DMS53 (cell line): ENCODE measurements at regions not wholly inside any gene's neighbourhood (a gene's known extent, or its start where the extent isn't known, plus 50 kb on each side); places are given as distances from the start of the nearest gene placed in this dataset.
"Not testable (repeated sequence)": the region's sequence is repeated elsewhere in the genome, so short reads cannot be mapped to it uniquely, and the experiment has no call there.

Experiments used
- DNase-seq: peaks from one replicate; lab custom pipeline; 2025; lab: John Stamatoyannopoulos, UW

- no peak for DNase-seq
Observed at GRCh38 chr22:27596133-27596870, 205.3 kb downstream of the MN1 start.

GRCh38 chr22:27597703-27598444 is 203.7 kb downstream of the MN1 start:
- no peak for DNase-seq

GRCh38 chr22:27598792-27599191 is 202.8 kb downstream of the MN1 start:
- DNase-seq: no peak

GRCh38 chr22:27601195-27601594 is 200.4 kb downstream of the MN1 start:
- no peak for DNase-seq

GRCh38 chr22:27602390-27602789 is 199.2 kb downstream of the MN1 start:
- no peak for DNase-seq

- no peak for DNase-seq
Observed at GRCh38 chr22:27603111-27603799, 198.3 kb downstream of the MN1 start.

GRCh38 chr22:27603800-27604144 is 197.8 kb downstream of the MN1 start:
- DNase-seq: no peak

- DNase-seq: no peak
Observed at GRCh38 chr22:27605390-27605789, 196.2 kb downstream of the MN1 start.

GRCh38 chr22:27607750-27608149 is 193.8 kb downstream of the MN1 start:
- DNase-seq: not testable (repeated sequence)

- DNase-seq: no peak
Observed at GRCh38 chr22:27609451-27609888, 192.1 kb downstream of the MN1 start.

GRCh38 chr22:27610164-27610563 is 191.4 kb downstream of the MN1 start:
- not testable (repeated sequence) for DNase-seq

- no peak for DNase-seq
Observed at GRCh38 chr22:27610863-27611786, 190.4 kb downstream of the MN1 start.

GRCh38 chr22:27612115-27612514 is 189.4 kb downstream of the MN1 start:
- no peak for DNase-seq

GRCh38 chr22:27613099-27614005 is 188.2 kb downstream of the MN1 start:
- DNase-seq: no peak

- DNase-seq: no peak
Observed at GRCh38 chr22:27614006-27614649, 187.4 kb downstream of the MN1 start.

- no peak for DNase-seq
Observed at GRCh38 chr22:27614650-27615007, 186.9 kb downstream of the MN1 start.

- DNase-seq: no peak
Observed at GRCh38 chr22:27615408-27615807, 186.1 kb downstream of the MN1 start.

GRCh38 chr22:27616033-27616432 is 185.5 kb downstream of the MN1 start:
- no peak for DNase-seq

GRCh38 chr22:27617214-27617881 is 184.2 kb downstream of the MN1 start:
- DNase-seq: no peak
